OCI-LY7 (cell line): ENCODE measurements at regions not wholly inside any gene's neighbourhood (a gene's known extent, or its start where the extent isn't known, plus 50 kb on each side); places are given as distances from the start of the nearest gene placed in this dataset.

ENCODE experiments used
- BruUV-seq: library from RNA; stranded (reverse); fragments of 400-500 nt; replicated peaks from 2 replicates; lab custom pipeline; 2021; lab: Mats Ljungman, UMichigan
- CTCF ChIA-PET: fragments of 300-600 bp; sonication (Branson Sonifier 250); formaldehyde crosslinking; loops from one replicate; lab custom pipeline; 2022; ENCODE audit warnings: antibody characterized with exemption; ENCODE audit not compliant: unreplicated experiment; lab: Charles Lee
- POLR2A ChIA-PET: fragments of 300-600 bp; sonication (Branson Sonifier 250); formaldehyde crosslinking; loops from one replicate; lab custom pipeline; 2022; ENCODE audit warnings: antibody characterized with exemption; lab: Charles Lee
- DNase-seq: peaks from one replicate; pipeline ENCODE4 v3.0.0-alpha.2; 2015; ENCODE audit warnings: low spot score
- H2AFZ ChIP-seq: fragments of 200-600 bp; sonication (generic), shearing (Covaris generic); 2 replicates; pipeline ENCODE4 v1.6.1; 2014; ENCODE audit warnings: mild to moderate bottlenecking, antibody characterized with exemption, low read length, moderate library complexity
- H3K27ac ChIP-seq: fragments of 200-600 bp; sonication (generic); 2 replicates; pipeline ENCODE4 v1.5.1; 2014; ENCODE audit warnings: mixed run types, low read depth, mild to moderate bottlenecking, moderate library complexity, low read length, inconsistent platforms; ENCODE audit not compliant: poor library complexity, severe bottlenecking
- H3K36me3 ChIP-seq: fragments of 200-600 bp; sonication (generic); 2 replicates; pipeline ENCODE4 v1.6.1; 2014; ENCODE audit warnings: mild to moderate bottlenecking, antibody characterized with exemption, low read length, moderate library complexity, mixed read lengths; ENCODE audit not compliant: insufficient read depth
- H3K4me1 ChIP-seq: fragments of 200-600 bp; sonication (generic); 2 replicates; pipeline ENCODE4 v1.5.1; 2014; ENCODE audit warnings: mild to moderate bottlenecking, low read length; ENCODE audit not compliant: insufficient read depth, poor library complexity, severe bottlenecking
- H3K4me2 ChIP-seq: fragments of 200-600 bp; sonication (generic); 2 replicates; pipeline ENCODE4 v1.6.1; 2014; ENCODE audit warnings: mild to moderate bottlenecking, low read length
- H3K4me3 ChIP-seq: fragments of 200-600 bp; sonication (generic); 2 replicates; pipeline ENCODE4 v1.5.1; 2014; ENCODE audit warnings: mild to moderate bottlenecking, low read depth, low read length; ENCODE audit not compliant: poor library complexity, severe bottlenecking
- H3K79me2 ChIP-seq: fragments of 200-600 bp; sonication (generic); 2 replicates; pipeline ENCODE4 v1.6.1; 2016; ENCODE audit warnings: low read depth, mild to moderate bottlenecking, low read length, moderate library complexity, mixed read lengths; ENCODE audit not compliant: insufficient read depth
- H3K9me2 ChIP-seq: fragments of 200-600 bp; sonication (generic); 2 replicates; pipeline ENCODE4 v1.6.1; 2016; ENCODE audit warnings: mild to moderate bottlenecking, low read length, mixed read lengths; ENCODE audit not compliant: insufficient read depth
- H3K9me3 ChIP-seq: fragments of 200-600 bp; sonication (generic); 2 replicates; pipeline ENCODE4 v1.6.1; 2014; ENCODE audit warnings: mild to moderate bottlenecking, mixed run types, low read length, mixed read lengths
- H4K20me1 ChIP-seq: fragments of 200-600 bp; sonication (generic); 2 replicates; pipeline ENCODE4 v1.6.1; 2014; ENCODE audit warnings: mild to moderate bottlenecking, antibody characterized with exemption, low read length, moderate library complexity, mixed read lengths; ENCODE audit not compliant: insufficient read depth
- EZH2phosphoT487 ChIP-seq: fragments of 200-600 bp; sonication (generic); IDR thresholded peaks from 2 replicates; pipeline ENCODE4 v1.6.1; 2018; ENCODE audit warnings: low read depth, borderline replicate concordance, mild to moderate bottlenecking, mixed run types, antibody characterized with exemption, low read length, moderate library complexity, mixed read lengths
- intact Hi-C: fragments of 100-400 bp; cut with micrococcal nuclease; formaldehyde crosslinking; loops from one replicate; pipeline ENCODE4 v1.10.0; 2022; ENCODE audit not compliant: unreplicated experiment
- TF ChIP-seq, protein P1 (sequence below): fragments of 200-600 bp; sonication (generic); conservative IDR thresholded peaks from 2 replicates; pipeline ENCODE4 v1.5.1; 2014; ENCODE audit warnings: mild to moderate bottlenecking, antibody characterized with exemption, low read length, moderate library complexity, mixed read lengths

DNA sequence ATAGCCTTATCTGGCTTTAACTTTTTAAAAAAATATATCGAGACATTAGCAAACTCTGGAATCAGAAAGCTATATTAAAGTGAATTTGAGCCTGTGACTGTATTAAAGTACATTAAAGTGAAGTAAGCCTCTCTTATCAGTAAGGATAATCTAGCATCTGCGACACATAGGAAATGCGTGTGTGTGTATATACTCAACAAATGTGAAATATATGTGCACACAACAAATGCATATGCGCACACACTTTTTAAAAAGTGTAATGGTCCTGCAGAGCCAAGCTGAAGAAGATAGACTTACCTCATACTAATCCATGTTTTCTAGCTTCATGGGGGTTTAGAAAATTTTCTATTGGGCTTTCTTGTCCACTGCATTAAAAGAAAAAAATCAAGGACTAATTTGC, 437.1 kb downstream of the ZIC1 start:
- Histone ChIP-seq H3K36me3 (no peaks in the 10 kb centered on the region), H3K9me2 (no peaks in the 10 kb centered on the region), H3K79me2 (no peaks in the 10 kb centered on the region), H4K20me1 (no peaks in the 10 kb centered on the region), H3K4me2 (no peak overlapping the region), H3K4me1 (no peaks in the 10 kb centered on the region), H2AFZ (no peak overlapping the region), H3K9me3 (no peaks in the 10 kb centered on the region), H3K4me3 (no peak overlapping the region), H3K27ac (no peak overlapping the region)
- DNase-seq = no peak
- intact Hi-C loops = no loop called here
- TF ChIP-seq, protein P1, sequence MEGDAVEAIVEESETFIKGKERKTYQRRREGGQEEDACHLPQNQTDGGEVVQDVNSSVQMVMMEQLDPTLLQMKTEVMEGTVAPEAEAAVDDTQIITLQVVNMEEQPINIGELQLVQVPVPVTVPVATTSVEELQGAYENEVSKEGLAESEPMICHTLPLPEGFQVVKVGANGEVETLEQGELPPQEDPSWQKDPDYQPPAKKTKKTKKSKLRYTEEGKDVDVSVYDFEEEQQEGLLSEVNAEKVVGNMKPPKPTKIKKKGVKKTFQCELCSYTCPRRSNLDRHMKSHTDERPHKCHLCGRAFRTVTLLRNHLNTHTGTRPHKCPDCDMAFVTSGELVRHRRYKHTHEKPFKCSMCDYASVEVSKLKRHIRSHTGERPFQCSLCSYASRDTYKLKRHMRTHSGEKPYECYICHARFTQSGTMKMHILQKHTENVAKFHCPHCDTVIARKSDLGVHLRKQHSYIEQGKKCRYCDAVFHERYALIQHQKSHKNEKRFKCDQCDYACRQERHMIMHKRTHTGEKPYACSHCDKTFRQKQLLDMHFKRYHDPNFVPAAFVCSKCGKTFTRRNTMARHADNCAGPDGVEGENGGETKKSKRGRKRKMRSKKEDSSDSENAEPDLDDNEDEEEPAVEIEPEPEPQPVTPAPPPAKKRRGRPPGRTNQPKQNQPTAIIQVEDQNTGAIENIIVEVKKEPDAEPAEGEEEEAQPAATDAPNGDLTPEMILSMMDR = no peak
- no peak for TF ChIP-seq EZH2phosphoT487
- ChIA-PET CTCF (no interaction called here), POLR2A (no interaction called here)
- BruUV-seq = no TSS peak

DNA sequence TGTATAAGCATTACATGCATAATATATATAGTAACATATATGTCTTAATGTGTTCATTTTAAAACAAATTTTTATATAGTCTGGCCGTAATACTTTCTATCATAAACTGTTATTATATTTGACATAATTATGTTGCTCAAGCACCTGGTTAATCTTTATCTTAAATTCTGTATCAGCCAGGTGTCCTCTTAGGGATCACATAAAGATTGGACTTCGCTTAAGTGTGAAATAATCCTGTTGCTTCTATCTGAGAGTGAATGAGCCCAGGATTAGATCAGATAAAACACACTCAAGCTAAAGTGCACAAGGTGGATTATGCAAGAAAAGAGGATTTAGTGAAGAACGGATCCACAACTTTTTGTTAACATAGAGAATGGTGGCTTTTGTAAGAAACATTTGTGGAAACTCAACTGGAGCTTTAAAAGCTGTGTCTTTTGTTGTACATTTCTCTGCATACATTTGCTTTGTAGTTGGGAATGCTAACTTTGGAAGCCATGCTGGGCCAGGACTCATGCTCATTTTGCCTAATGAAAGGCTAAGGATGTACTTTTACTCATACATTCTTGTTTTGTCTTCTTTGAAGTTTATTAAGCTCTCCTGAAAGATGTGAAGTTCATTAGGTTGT, 437.8 kb downstream of the ZIC1 start:
- no peaks in the 10 kb centered on the region for H3K79me2 ChIP-seq
- TF ChIP-seq, protein P1 = no peak
- no peak for TF ChIP-seq EZH2phosphoT487
- H2AFZ ChIP-seq = no peak overlapping the region
- H3K9me2 ChIP-seq = no peaks in the 10 kb centered on the region
- intact Hi-C loops = no loop called here
- no peak for DNase-seq
- H3K27ac ChIP-seq = no peak overlapping the region
- no peaks in the 10 kb centered on the region for H3K4me1 ChIP-seq
- H3K36me3 ChIP-seq = no peaks in the 10 kb centered on the region
- POLR2A ChIA-PET = interaction anchor here (0.9 kb wide), 1 partner anchor 10 kb away, joined by 3 read pairs; no protein-coding TSS in a partner anchor
- H3K9me3 ChIP-seq = no peaks in the 10 kb centered on the region
- H4K20me1 ChIP-seq = no peaks in the 10 kb centered on the region
- no peak overlapping the region for H3K4me2 ChIP-seq
- CTCF ChIA-PET = no interaction called here
- BruUV-seq = no TSS peak
- no peak overlapping the region for H3K4me3 ChIP-seq

DNA sequence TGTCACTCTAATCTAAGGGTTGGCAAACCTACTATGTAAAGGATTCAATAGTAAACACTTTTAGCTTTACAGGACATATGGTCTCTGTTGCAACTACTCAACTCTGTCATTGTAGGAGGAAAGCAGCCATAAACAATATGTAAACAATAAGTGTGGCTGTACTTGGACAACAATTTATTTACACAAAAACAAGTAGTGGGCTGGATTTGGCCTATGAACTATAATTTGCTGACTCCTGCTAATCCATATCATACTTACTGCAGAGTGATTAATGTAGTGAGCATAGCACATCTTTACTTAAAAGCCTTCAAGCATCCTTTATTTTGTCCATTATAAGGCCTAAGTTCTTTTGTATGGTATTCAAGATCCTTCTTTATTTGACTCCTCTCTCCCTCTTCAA, 441.9 kb downstream of the ZIC1 start:
- intact Hi-C loops = no loop called here
- no peak overlapping the region for H3K27ac ChIP-seq
- H3K79me2 ChIP-seq = no peaks in the 10 kb centered on the region
- no peak overlapping the region for H2AFZ ChIP-seq
- no peak for DNase-seq
- H3K36me3 ChIP-seq = no peaks in the 10 kb centered on the region
- no TSS peak for BruUV-seq
- no peaks in the 10 kb centered on the region for H4K20me1 ChIP-seq
- no peak overlapping the region for H3K4me2 ChIP-seq
- no peak overlapping the region for H3K4me3 ChIP-seq
- no peaks in the 10 kb centered on the region for H3K9me2 ChIP-seq
- H3K9me3 ChIP-seq = no peaks in the 10 kb centered on the region
- ChIA-PET POLR2A (no interaction called here), CTCF (no interaction called here)
- no peak for TF ChIP-seq EZH2phosphoT487
- TF ChIP-seq, protein P1 = no peak
- H3K4me1 ChIP-seq = no peaks in the 10 kb centered on the region
